SU-DHL-6 (cell line): ENCODE measurements at regions not wholly inside any gene's neighbourhood (a gene's known extent, or its start where the extent isn't known, plus 50 kb on each side); places are given as distances from the start of the nearest gene placed in this dataset.

Experiments
- CTCF ChIP-seq: fragments of 200-600 bp; sonication (generic); IDR thresholded peaks from one replicate; pipeline ENCODE4 v1.5.1; 2017; ENCODE audit warnings: antibody characterized with exemption, mild to moderate bottlenecking, low read length, moderate library complexity; ENCODE audit not compliant: insufficient read depth, poor library complexity, severe bottlenecking
- EZH2phosphoT487 ChIP-seq: fragments of 200-600 bp; sonication (generic), shearing (Covaris generic); conservative IDR thresholded peaks from 2 replicates; pipeline ENCODE4 v1.6.1; 2018; ENCODE audit warnings: mild to moderate bottlenecking, antibody characterized with exemption, low read length, moderate library complexity, mixed read lengths

GRCh38 chr5:147175516-147176097 is 59.2 kb upstream of the STK32A start:
- TF ChIP-seq CTCF (no peak), EZH2phosphoT487 (no peak)
